ENCODE measurements at regions not wholly inside any gene's neighbourhood (a gene's known extent, or its start where the extent isn't known, plus 50 kb on each side); places are given as distances from the start of the nearest gene placed in this dataset.

DNA sequence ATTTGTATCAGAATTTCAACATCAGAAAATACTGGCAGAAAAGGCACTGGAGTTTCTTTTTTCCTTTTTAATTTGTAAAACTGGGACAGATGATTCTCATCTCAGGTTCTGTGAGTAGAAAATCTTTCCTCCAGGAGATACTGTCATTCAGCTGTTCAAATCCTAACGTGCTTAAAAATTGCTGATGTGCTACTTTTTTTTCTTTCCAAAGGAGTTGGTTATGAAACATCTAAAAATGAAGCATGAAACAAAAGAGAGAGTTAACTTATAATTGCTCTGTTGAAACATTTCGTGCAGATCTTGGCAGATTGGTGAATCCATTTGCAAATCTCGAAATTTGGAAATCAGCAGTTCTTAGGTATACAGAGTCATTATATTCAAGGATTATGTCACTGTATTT, 622.6 kb downstream of the RNF144B start:
- Mint-ChIP-seq H3K4me1 (ENCODE audit: low read depth) (no peaks in the 10 kb centered on the region), H3K27me3 (ENCODE audit: low read depth) (no peaks in the 10 kb centered on the region), H3K4me3 (no peak overlapping the region), H3K36me3 (ENCODE audit: insufficient read depth) (no peaks in the 10 kb centered on the region), H3K9me3 (no peaks in the 10 kb centered on the region)
- ATAC-seq (no peak), DNase-seq (no peak)

DNA sequence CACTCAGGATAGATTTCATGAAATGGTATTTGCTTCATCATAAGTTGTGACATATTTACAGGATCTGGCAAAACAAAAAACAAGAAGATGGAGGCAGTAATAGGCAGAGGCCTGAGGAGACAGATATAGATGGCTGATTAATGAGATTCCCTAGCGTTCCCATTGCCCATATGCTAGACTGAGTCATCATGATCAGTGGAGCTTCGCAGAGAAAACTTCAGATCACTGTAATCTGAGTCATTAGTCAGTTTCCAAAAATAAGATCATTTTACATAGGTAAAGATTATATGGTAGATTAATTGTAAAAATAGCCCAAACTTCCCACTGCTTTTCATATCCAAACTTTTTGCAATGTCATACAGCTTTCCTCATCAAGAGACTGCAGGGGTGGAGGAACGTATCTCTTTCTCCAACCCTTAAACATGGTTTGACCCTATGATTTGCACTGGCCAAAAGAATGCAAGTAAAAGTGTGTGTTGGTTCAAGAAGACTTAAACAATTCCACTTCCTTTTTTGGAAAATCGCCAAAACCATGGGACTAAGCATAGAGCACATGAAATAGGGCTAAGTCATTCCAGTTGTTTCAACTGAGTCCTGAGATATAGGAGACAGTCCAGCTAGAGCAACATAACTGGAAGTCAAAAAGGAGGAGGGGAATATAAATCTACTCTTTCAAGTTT, 626.0 kb downstream of the RNF144B start:
- ATAC-seq (no peak), DNase-seq (no peak)
- no peaks in the 10 kb centered on the region for H3K36me3 Mint-ChIP-seq (ENCODE audit: insufficient read depth)
- no peak overlapping the region for H3K4me3 Mint-ChIP-seq
- peaks cover 3% of the 10 kb centered on the region for H3K9me3 Mint-ChIP-seq
- no peaks in the 10 kb centered on the region for H3K27me3 Mint-ChIP-seq (ENCODE audit: low read depth)
- H3K4me1 Mint-ChIP-seq (ENCODE audit: low read depth), result no peaks in the 10 kb centered on the region

DNA sequence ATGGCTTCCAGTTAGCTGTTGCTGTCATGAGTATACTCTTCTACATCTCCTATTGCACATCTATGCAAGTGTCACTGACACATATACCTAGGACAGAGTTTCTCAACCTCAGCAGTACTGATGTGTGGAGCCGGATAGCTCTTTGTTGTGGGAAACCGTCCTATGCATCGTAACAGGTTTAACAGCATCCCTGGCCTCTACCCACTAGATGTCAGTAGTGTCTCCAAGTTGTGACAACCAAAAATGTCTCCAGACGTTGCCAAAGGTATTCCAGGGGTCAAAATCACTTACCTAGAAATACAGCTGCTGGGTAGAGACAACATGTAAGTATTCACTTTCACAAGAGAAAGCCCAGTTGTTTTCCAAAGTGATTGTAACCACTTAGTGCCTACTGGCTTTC, 637.6 kb downstream of the RNF144B start:
- no peaks in the 10 kb centered on the region for H3K4me1 Mint-ChIP-seq (ENCODE audit: low read depth)
- H3K36me3 Mint-ChIP-seq (ENCODE audit: insufficient read depth), result no peaks in the 10 kb centered on the region
- no peak overlapping the region for H3K4me3 Mint-ChIP-seq
- H3K9me3 Mint-ChIP-seq, result peaks cover 3% of the 10 kb centered on the region
- DNase-seq, result no peak
- no peaks in the 10 kb centered on the region for H3K27me3 Mint-ChIP-seq (ENCODE audit: low read depth)
- no peak for ATAC-seq

DNA sequence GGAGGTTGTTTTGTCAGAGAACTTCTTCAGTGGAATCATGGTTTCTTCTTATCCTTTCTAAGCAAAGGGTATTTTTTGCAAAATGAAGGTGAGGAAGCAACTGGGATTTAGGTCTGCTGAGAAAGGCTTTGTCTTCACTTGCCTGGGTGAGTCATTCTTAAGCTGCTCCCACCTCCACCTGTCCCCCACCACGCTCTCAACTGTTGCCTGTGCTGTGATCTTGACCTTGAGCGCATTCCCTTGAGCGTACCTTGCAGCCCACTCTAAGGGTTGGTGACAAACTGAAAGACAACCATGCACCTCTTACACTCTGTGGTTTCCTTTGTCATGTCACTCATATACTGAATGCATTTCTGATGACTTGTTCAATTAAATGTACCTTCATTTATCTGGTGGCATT, 641.1 kb downstream of the RNF144B start:
- no peaks in the 10 kb centered on the region for H3K4me1 Mint-ChIP-seq (ENCODE audit: low read depth)
- no peak for ATAC-seq
- peaks cover 10% of the 10 kb centered on the region for H3K9me3 Mint-ChIP-seq
- H3K27me3 Mint-ChIP-seq (ENCODE audit: low read depth), result no peaks in the 10 kb centered on the region
- no peak overlapping the region for H3K4me3 Mint-ChIP-seq
- DNase-seq, result no peak
- H3K36me3 Mint-ChIP-seq (ENCODE audit: insufficient read depth), result no peaks in the 10 kb centered on the region

DNA sequence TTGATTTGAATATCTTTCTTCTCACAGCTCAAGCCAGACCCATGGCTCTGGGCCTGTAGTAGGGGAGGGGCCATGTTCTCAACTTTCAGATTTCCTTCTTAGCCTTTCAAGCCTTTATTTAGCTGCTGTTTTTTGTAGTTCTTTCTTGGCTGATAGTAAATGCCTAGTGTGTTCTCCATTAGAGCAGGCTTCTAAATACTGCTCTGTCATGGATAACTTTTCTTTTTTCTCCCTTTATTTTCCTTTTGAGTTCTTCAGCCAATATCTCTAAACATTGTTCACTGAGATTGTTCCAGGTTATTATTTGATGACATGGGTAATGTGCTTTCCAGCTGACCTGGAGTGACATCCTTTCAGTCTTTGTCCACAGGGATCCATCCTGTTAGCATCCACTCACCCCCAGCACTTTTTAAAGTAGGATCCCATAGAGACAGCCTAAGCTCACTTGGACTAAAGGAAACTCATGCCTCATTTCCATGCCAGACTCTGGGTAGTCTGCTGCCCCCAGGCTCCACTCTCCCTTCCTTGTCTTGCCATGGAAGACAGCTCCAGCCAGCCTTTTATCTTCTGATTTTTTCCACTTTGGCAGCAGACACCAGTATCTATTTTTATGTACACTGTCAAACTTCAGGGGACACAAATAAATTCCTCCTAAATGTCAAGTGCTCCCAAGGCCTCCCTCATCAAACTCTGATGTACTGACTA, 645.6 kb downstream of the RNF144B start:
- Mint-ChIP-seq H3K9me3 (peaks cover 6% of the 10 kb centered on the region), H3K4me1 (ENCODE audit: low read depth) (no peaks in the 10 kb centered on the region), H3K4me3 (no peak overlapping the region), H3K36me3 (ENCODE audit: insufficient read depth) (no peaks in the 10 kb centered on the region), H3K27me3 (ENCODE audit: low read depth) (no peaks in the 10 kb centered on the region)
- DNase-seq (no peak), ATAC-seq (no peak)

DNA sequence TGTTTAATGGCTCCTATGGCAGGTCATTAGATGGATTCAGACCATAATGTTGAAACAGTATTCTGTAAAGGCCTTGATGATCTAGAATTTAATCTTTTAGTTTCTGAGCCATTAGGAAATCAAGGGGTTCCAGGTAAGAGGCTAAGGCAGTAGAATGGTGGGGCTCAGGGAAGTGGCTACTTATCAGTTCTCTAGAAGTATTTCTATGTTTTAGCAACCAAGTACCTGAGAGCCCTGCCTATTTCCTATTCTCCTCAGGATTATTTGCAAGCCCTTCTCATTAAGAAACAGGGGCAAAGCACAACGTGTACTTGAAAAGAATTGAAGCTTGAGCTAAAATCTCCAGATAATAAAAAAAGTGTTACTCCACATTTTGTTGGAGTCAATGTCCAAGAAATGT, 646.5 kb downstream of the RNF144B start:
- Mint-ChIP-seq H3K9me3 (peaks cover 6% of the 10 kb centered on the region), H3K27me3 (ENCODE audit: low read depth) (no peaks in the 10 kb centered on the region), H3K4me1 (ENCODE audit: low read depth) (no peaks in the 10 kb centered on the region), H3K36me3 (ENCODE audit: insufficient read depth) (no peaks in the 10 kb centered on the region), H3K4me3 (no peak overlapping the region)
- ATAC-seq (no peak), DNase-seq (no peak)

DNA sequence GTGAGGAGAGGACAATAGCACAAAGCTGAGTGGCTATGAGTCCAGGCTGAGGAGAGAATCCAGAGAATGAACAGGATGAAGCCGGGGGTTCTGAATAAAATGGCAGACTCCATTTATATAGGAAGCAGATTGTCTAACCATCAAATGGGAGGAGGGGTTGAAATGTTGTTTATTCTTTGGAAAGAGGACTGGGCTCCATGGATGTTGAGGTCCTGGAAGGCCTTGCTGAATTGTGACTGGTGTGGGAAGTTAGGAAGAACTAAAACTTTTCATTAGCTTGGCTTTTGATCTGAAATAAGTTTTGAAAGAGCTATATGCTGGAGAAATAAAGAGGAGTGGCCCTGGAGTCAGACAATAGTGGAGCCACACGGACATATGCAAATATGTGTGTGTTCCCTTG, 647.8 kb downstream of the RNF144B start:
- DNase-seq (no peak), ATAC-seq (no peak)
- Mint-ChIP-seq H3K9me3 (peaks cover 10% of the 10 kb centered on the region), H3K36me3 (ENCODE audit: insufficient read depth) (no peaks in the 10 kb centered on the region), H3K4me1 (ENCODE audit: low read depth) (no peaks in the 10 kb centered on the region), H3K4me3 (no peak overlapping the region), H3K27me3 (ENCODE audit: low read depth) (no peaks in the 10 kb centered on the region)

DNA sequence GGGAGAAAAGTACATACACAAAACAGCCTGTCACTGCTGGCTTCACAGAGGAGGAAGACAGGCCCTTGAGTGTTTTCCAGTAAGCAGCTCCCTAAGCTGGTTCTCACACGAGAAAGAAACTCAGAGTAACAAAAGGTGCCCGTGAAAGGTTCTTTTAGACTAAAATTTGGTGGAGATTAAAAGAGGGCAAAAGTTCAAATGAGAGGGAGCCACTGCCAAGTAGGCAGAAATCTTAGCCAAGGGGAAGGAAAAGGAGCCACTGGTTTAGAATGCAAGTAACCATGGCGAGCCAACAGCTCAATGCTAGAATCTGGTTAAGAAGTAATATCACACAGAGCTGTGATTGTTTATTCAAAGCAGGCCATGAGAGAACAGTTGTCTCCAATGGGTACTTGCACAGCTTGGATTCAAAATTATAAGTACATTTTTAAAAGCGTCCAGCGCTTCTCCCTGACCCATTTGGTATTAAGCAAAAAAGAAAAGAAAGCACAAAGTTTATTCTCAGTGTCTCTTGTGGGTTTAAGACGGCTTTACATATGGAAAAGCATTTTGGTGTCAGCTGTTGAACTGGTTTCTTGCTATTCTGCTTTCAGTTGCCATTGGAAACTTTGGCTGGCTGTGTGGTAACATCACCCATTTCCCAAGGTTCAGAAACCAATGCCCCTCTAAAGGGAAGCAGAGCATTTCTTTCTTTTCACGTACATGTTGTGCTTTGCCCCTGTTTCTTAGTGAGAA, 648.5 kb downstream of the RNF144B start:
- H3K36me3 Mint-ChIP-seq (ENCODE audit: insufficient read depth), result no peaks in the 10 kb centered on the region
- H3K9me3 Mint-ChIP-seq, result peaks cover 10% of the 10 kb centered on the region
- no peaks in the 10 kb centered on the region for H3K27me3 Mint-ChIP-seq (ENCODE audit: low read depth)
- DNase-seq (no peak), ATAC-seq (no peak)
- H3K4me3 Mint-ChIP-seq, result no peak overlapping the region
- H3K4me1 Mint-ChIP-seq (ENCODE audit: low read depth), result no peaks in the 10 kb centered on the region

DNA sequence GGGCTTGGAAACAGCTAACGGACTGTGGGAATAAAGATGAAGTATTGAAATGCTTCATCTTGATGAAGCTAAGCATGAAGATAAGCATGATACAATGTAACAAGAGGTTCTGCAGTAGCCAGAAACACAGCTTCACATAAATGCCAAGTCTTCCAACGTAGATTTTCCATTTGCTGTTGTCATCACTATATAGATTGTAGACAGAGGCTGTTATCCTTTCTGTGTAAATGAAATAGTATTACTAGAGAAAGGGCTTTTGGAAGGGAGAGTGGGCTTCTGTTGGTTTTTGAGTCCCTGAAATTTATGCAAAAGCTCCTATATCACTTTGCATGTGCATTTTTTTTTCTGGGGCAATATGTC, 649.0 kb downstream of the RNF144B start:
- Mint-ChIP-seq H3K36me3 (ENCODE audit: insufficient read depth) (no peaks in the 10 kb centered on the region), H3K4me3 (no peak overlapping the region)
- no peak for DNase-seq

DNA sequence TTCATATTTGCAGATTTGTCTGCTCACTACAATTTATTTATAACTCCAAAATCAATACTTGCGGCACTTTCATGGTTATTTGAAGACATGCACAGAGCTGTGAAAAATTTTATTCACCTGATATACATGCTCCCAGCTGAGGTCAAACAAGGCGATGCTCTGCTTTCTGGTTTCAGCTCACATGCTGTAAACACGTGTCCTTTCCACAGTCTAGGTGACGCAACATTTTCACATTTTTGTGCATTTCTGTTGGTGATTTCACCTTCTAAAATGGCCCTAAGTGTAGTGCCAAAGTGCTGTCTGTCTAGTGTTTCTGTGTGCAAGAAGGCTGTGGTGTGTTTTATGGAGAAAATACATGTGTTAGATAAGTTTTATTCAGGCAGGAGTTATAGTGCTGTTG, 650.5 kb downstream of the RNF144B start:
- H3K9me3 Mint-ChIP-seq, result peaks cover 9% of the 10 kb centered on the region
- H3K36me3 Mint-ChIP-seq (ENCODE audit: insufficient read depth), result no peaks in the 10 kb centered on the region
- ATAC-seq, result no peak
- no peak overlapping the region for H3K4me3 Mint-ChIP-seq
- H3K4me1 Mint-ChIP-seq (ENCODE audit: low read depth), result no peaks in the 10 kb centered on the region
- no peak for DNase-seq
- no peaks in the 10 kb centered on the region for H3K27me3 Mint-ChIP-seq (ENCODE audit: low read depth)

More for the DNA sequence above, 649.0 kb downstream of the RNF144B start:
- Mint-ChIP-seq H3K9me3 (peaks cover 10% of the 10 kb centered on the region), H3K4me1 (ENCODE audit: low read depth) (no peaks in the 10 kb centered on the region), H3K27me3 (ENCODE audit: low read depth) (no peaks in the 10 kb centered on the region)
- no peak for ATAC-seq

DNA sequence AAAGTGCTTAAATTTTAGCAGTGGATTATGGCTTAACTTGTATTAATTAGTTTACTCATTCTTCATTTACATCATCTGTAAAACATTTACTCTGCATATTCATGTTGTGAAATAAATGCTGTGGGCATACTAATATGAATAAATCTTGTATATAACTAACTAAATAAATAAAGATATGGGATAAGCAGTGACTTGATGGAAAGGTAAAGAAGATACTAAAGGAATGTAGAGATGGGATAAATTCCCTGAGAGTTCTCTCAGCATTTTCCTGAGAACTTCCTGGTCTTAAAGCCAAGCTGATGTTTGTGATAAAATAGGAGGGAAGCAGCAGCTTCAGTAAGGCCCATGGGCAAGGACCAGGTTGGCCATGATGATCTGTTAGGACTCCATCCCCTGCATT, 652.1 kb downstream of the RNF144B start:
- H3K9me3 Mint-ChIP-seq, result peaks cover 6% of the 10 kb centered on the region
- H3K36me3 Mint-ChIP-seq (ENCODE audit: insufficient read depth), result no peaks in the 10 kb centered on the region
- H3K4me3 Mint-ChIP-seq, result no peak overlapping the region
- H3K27me3 Mint-ChIP-seq (ENCODE audit: low read depth), result no peaks in the 10 kb centered on the region
- H3K4me1 Mint-ChIP-seq (ENCODE audit: low read depth), result no peaks in the 10 kb centered on the region
- no peak for ATAC-seq
- DNase-seq, result no peak

DNA sequence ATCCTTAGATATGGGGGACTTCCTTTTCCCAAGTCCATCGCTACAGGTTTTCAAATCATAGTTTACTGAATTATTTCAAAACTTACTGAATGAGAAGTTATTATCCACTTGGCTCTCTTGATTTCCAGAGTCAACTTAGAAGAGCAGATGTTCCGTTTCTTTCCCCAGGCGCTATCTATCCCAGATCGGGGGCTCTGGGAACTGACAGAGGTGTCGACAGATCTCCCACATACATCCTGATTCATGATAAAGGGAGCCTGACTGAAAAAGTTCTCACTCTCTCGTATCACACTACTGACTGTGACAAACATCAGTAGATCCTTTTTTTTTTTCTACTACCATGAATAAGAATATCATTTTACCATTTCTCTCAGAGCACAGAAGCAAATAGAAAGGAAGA, 654.8 kb downstream of the RNF144B start:
- H3K36me3 Mint-ChIP-seq (ENCODE audit: insufficient read depth), result no peaks in the 10 kb centered on the region
- no peaks in the 10 kb centered on the region for H3K4me1 Mint-ChIP-seq (ENCODE audit: low read depth)
- H3K4me3 Mint-ChIP-seq, result no peak overlapping the region
- DNase-seq (no peak), ATAC-seq (no peak)
- H3K9me3 Mint-ChIP-seq, result peaks cover 6% of the 10 kb centered on the region
- no peaks in the 10 kb centered on the region for H3K27me3 Mint-ChIP-seq (ENCODE audit: low read depth)

DNA sequence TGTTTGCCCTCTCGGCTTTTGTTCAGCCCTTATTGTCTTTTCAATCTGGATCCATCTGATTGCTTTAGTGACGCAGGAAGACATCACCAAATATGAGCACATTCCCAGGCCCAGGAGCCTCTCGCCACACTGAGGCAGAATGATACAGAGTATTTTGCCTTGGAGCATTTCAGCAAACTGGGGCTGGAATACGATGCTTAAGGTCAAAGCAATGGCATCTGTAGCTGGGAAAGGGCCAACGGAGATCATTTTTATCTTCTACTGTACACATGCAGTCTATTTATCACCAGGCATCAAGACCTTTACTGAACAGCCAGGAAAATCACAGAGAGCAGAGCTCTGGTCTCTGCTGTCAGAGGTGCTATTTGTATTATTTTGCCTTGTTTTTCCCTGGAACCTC, 655.3 kb downstream of the RNF144B start:
- no peak overlapping the region for H3K4me3 Mint-ChIP-seq
- no peaks in the 10 kb centered on the region for H3K36me3 Mint-ChIP-seq (ENCODE audit: insufficient read depth)
- DNase-seq (no peak), ATAC-seq (no peak)
- H3K4me1 Mint-ChIP-seq (ENCODE audit: low read depth), result no peaks in the 10 kb centered on the region
- peaks cover 6% of the 10 kb centered on the region for H3K9me3 Mint-ChIP-seq
- H3K27me3 Mint-ChIP-seq (ENCODE audit: low read depth), result no peaks in the 10 kb centered on the region

DNA sequence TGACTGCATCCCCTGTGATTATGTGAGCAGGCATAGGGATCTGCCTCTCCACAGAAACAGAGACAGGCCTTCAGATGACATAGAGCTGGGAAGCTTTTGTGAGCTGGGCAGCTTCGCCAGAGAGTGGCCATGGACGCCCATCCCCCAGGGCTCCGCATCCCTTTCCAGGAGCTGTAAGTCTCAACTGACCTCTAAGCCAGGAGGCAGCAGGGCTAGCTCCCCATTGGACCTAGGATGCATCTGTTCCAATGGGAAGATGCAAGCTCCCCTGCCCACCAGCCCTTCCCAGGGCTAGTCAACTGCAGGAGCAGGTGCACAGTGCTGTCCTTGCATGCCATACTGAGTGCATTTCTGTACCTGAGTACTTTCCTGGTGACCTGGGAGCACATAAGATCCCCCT, 663.6 kb downstream of the RNF144B start:
- Mint-ChIP-seq H3K27me3 (ENCODE audit: low read depth) (no peaks in the 10 kb centered on the region), H3K36me3 (ENCODE audit: insufficient read depth) (no peaks in the 10 kb centered on the region), H3K4me3 (no peak overlapping the region), H3K4me1 (ENCODE audit: low read depth) (no peaks in the 10 kb centered on the region), H3K9me3 (peaks cover 18% of the 10 kb centered on the region)
- DNase-seq (no peak), ATAC-seq (no peak)

DNA sequence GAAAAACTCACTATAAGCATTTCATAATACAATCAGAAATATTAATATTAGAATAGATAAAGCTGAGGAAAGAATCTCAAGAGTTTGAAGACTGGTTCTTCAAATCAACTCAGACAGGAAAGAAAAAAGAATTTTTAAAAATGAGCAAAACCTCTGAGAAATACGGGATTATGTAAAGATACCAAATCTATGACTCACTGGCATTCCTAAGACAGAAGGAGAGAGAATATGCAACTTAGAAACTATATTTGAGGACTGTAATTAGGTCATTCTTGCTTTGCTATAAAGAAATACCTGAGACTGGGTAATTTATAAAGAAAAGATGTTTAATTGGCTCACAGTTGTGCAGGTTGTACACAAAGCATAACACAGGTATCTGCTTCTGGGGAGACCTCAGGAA, 665.1 kb downstream of the RNF144B start:
- Mint-ChIP-seq H3K9me3 (peaks cover 21% of the 10 kb centered on the region), H3K27me3 (ENCODE audit: low read depth) (no peaks in the 10 kb centered on the region), H3K36me3 (ENCODE audit: insufficient read depth) (no peaks in the 10 kb centered on the region), H3K4me3 (no peak overlapping the region), H3K4me1 (ENCODE audit: low read depth) (no peaks in the 10 kb centered on the region)
- no peak for ATAC-seq
- no peak for DNase-seq
